RWPE2 (cell line): ENCODE measurements at regions not wholly inside any gene's neighbourhood (a gene's known extent, or its start where the extent isn't known, plus 50 kb on each side); places are given as distances from the start of the nearest gene placed in this dataset.

Experiments
- ATAC-seq: fragments of 200-7000 bp; cut with Tn5 transposase; 3 replicates; pipeline ENCODE4 v1.9.1; 2021; ENCODE audit warnings: low read depth
- DNase-seq: peaks from one replicate; pipeline ENCODE4 v3.0.0-alpha.2; 2020; ENCODE audit warnings: low spot score
- H3K27ac ChIP-seq: fragments of 450-650 bp; 2 replicates; pipeline ENCODE4 v1.5.1; 2017; ENCODE audit warnings: mild to moderate bottlenecking; ENCODE audit not compliant: poor library complexity, severe bottlenecking
- H3K27me3 ChIP-seq: fragments of 250-450 bp; sonication (Bioruptor Pico); 2 replicates; pipeline ENCODE4 v1.5.1; 2021; ENCODE audit warnings: mild to moderate bottlenecking, moderate library complexity; ENCODE audit not compliant: insufficient read depth, poor library complexity, severe bottlenecking
- H3K36me3 ChIP-seq: fragments of 250-450 bp; sonication (Bioruptor Pico); 2 replicates; pipeline ENCODE4 v1.5.1; 2020; ENCODE audit warnings: low read depth, mild to moderate bottlenecking, moderate library complexity
- H3K4me1 ChIP-seq: fragments of 250-450 bp; sonication (Bioruptor Pico); 2 replicates; pipeline ENCODE4 v1.5.1; 2021; ENCODE audit warnings: mild to moderate bottlenecking, moderate library complexity; ENCODE audit not compliant: insufficient read depth, poor library complexity, severe bottlenecking
- H3K4me3 ChIP-seq: fragments of 250-450 bp; sonication (Bioruptor Pico); 2 replicates; pipeline ENCODE4 v1.5.1; 2021; ENCODE audit warnings: mild to moderate bottlenecking, moderate library complexity; ENCODE audit not compliant: severe bottlenecking
- H3K9me3 ChIP-seq: fragments of 250-450 bp; sonication (Bioruptor Pico); 2 replicates; pipeline ENCODE4 v1.5.1; 2021; ENCODE audit warnings: mild to moderate bottlenecking, moderate library complexity; ENCODE audit not compliant: severe bottlenecking
- CTCF ChIP-seq: fragments of 450-650 bp; IDR thresholded peaks from one replicate; pipeline ENCODE4 v1.5.1; 2017; ENCODE audit warnings: mild to moderate bottlenecking, moderate library complexity; ENCODE audit not compliant: poor library complexity, severe bottlenecking

- no peak overlapping the region for H3K4me3 ChIP-seq
- H3K36me3 ChIP-seq: no peaks in the 10 kb centered on the region
- no peaks in the 10 kb centered on the region for H3K27me3 ChIP-seq
- no peak overlapping the region for H3K27ac ChIP-seq
- H3K4me1 ChIP-seq: no peaks in the 10 kb centered on the region
- no peaks in the 10 kb centered on the region for H3K9me3 ChIP-seq
- TF ChIP-seq CTCF: no peak
- ATAC-seq: no peak
- no peak for DNase-seq
Observed at GRCh38 chr9:38214432-38214831, 145.4 kb upstream of the SHB start.

DNA sequence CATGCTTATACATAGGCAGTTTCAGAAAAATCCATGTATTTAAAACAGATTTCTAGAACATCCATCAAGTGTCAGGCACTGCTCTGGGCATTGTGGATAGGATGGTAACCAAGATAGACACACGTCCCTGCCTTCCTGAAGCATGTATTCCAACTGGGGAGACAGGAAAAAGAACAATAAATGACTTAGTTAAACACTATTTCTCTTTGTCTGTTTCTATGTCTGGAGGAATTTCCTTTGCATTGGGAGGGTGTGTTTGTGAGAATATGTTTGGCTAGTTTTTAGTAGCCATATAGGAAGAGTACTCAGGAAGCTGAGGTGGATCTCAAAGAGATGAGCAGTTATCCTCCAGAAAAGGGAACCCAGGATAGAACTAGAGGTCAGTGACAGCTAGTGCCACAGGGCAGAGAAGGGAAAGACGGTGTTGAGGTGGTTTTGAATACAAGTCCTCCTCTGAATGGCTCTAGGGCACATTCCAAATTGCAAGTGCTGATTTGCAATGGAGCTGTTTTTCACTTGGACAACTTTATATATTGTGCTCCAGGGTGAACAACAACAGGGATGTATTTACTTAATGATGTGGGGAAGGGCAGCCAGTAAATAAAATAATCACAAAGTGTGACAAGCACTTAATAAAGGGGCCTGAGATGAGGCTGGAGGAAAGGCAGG lies 144.7 kb upstream of the SHB start:
- H3K27ac ChIP-seq: no peak overlapping the region
- H3K4me1 ChIP-seq: peaks cover under 1% of the 10 kb centered on the region
- no peaks in the 10 kb centered on the region for H3K27me3 ChIP-seq
- no peak for TF ChIP-seq CTCF
- no peak overlapping the region for H3K4me3 ChIP-seq
- H3K9me3 ChIP-seq: no peaks in the 10 kb centered on the region
- H3K36me3 ChIP-seq: no peaks in the 10 kb centered on the region
- ATAC-seq: no peak
- no peak for DNase-seq

DNA sequence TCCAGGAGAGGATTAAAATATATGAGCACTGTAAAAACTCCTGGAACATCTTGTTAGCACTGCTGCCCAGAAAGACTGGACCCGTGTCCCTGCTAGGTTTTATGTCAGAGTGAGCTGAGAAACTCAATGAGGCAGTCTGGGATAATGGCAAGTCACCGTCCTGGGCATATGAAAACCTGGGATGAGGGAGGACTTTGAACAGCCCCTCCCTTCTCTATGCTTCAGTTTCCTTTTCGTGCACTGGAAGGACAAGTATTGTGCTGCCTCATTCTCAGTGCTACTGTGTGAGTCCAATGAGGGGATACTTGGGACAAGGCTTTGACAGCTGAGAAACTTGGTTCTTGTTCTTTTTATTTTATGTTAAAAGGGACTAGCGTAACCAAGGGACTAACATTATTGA lies 143.0 kb upstream of the SHB start:
- no peak for TF ChIP-seq CTCF
- no peak for ATAC-seq
- Histone ChIP-seq H3K9me3 (no peaks in the 10 kb centered on the region), H3K27ac (no peak overlapping the region), H3K4me3 (no peak overlapping the region), H3K36me3 (no peaks in the 10 kb centered on the region), H3K4me1 (peaks cover 5% of the 10 kb centered on the region), H3K27me3 (no peaks in the 10 kb centered on the region)
- no peak for DNase-seq

GRCh38 chr9:38211002-38211401 lies 142.0 kb upstream of the SHB start:
- H3K27me3 ChIP-seq: no peaks in the 10 kb centered on the region
- H3K4me3 ChIP-seq: no peak overlapping the region
- ATAC-seq: no peak

More at GRCh38 chr9:38211002-38211401, 142.0 kb upstream of the SHB start:
- Histone ChIP-seq H3K9me3 (no peaks in the 10 kb centered on the region), H3K4me1 (peaks cover 5% of the 10 kb centered on the region), H3K36me3 (no peaks in the 10 kb centered on the region), H3K27ac (no peak overlapping the region)
- DNase-seq: no peak
- no peak for TF ChIP-seq CTCF
